ENCODE measurements at regions not wholly inside any gene's neighbourhood (a gene's known extent, or its start where the extent isn't known, plus 50 kb on each side); places are given as distances from the start of the nearest gene placed in this dataset.

DNA sequence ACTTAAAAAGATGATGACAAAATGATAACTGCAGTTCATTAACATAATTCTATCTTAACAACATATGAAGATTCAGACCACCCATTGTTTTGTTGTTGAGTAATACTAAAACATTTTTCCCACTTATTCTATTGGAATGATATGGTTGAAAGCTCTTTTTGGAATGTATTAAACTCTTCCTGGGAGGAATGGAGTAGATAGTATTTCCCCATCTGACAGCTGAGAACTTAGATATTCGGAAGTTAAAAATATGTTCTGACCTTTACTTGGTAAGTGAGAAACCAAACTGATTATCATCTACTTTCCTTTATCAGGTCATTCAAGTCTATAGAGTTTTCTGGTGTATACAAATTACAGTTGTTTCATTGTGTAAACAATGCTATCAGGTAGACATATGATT lies 452.9 kb downstream of the CSNK1G3 start:
- no peaks in the 10 kb centered on the region for H3K79me2 ChIP-seq (ENCODE audit: control insufficient read depth, insufficient read depth, low read length)
- ChIA-PET POLR2A (no interaction called here), CTCF (no interaction called here)
- intact Hi-C loops (cut with micrococcal nuclease) = no loop called here
- DNase-seq = no peak
- no peaks in the 10 kb centered on the region for H3K27me3 Mint-ChIP-seq
- H3K36me3 ChIP-seq (replicated peaks in 1 of 2; ENCODE audit: control extremely low read depth in 1 of 2, control insufficient read depth in 1 of 2, extremely low read depth in 1 of 2, insufficient read depth in 2 of 2, low read length in 1 of 2) = no peaks in the 10 kb centered on the region
- H3K27me3 ChIP-seq (replicated peaks in 1 of 4; ENCODE audit: control extremely low read depth in 1 of 4, control insufficient read depth in 3 of 4, insufficient read depth in 4 of 4, low read length in 3 of 4) = no peaks in the 10 kb centered on the region
- H3K4me3 Mint-ChIP-seq = no peak overlapping the region
- peaks cover 0 to 3% (median 0%) of the 10 kb centered on the region in 3 donors for H3K9me3 ChIP-seq (ENCODE audit: control extremely low read depth in 1 of 3, control insufficient read depth in 2 of 3, insufficient read depth in 1 of 3, low read length in 2 of 3)
- H3K9me3 Mint-ChIP-seq (ENCODE audit: insufficient read depth) = no peaks in the 10 kb centered on the region
- H2AFZ ChIP-seq (ENCODE audit: insufficient read depth, low read depth, low read length, poor library complexity, severe bottlenecking) = no peak overlapping the region
- H4K20me1 ChIP-seq (ENCODE audit: control insufficient read depth, insufficient read depth, low read length, poor library complexity, severe bottlenecking) = no peaks in the 10 kb centered on the region
- ATAC-seq (ENCODE audit: low read depth) = no peak
- no peak overlapping the region for H3K27ac ChIP-seq (ENCODE audit: low read length in 2 of 2)
- H3K9ac ChIP-seq (ENCODE audit: low read length) = no peak overlapping the region
- H3K4me2 ChIP-seq (replicated peaks; ENCODE audit: low read depth, low read length, poor library complexity, severe bottlenecking) = no peak overlapping the region
- H3K27ac Mint-ChIP-seq = no peak overlapping the region
- H3K4me1 Mint-ChIP-seq = no peaks in the 10 kb centered on the region
- no peak overlapping the region for H3K4me3 ChIP-seq (ENCODE audit: control extremely low read depth in 1 of 5, extremely low read depth in 1 of 5, insufficient read depth in 1 of 5, low read depth in 2 of 5, low read length in 4 of 5)
- no peaks in the 10 kb centered on the region for H3K4me1 ChIP-seq (ENCODE audit: control insufficient read depth in 2 of 2, insufficient read depth in 2 of 2, low read length in 2 of 2)
- TF ChIP-seq CTCF (IDR thresholded peaks at IDR 0.05) (no peak), EZH2 (IDR thresholded peaks at IDR 0.05; ENCODE audit: borderline replicate concordance, insufficient read depth, low read depth, low read length, poor library complexity, severe bottlenecking) (no peak)
- WGBS (ENCODE audit: insufficient coverage) = no CpG with 5 or more reads among the region's 1 CpG

DNA sequence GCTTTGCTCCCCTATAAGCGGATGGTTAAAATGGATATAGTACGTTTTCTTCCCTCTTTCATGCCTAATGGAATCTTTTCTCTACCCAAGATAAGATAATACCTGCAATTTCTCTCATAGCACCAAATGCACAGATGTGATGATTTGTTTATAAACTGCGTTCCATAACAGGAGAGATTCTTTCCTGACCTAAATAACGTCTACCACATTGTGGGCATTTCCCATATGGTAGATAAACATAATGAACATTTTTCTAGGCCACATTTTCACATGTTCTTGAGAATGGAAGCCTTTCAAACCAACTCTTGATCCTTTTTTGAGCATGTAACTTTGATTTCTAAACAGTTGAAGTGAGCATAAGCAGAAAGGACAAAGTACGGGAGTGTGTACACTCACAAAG lies 448.5 kb downstream of the CSNK1G3 start:
- no peak overlapping the region for H2AFZ ChIP-seq (ENCODE audit: insufficient read depth, low read depth, low read length, poor library complexity, severe bottlenecking)
- no peak overlapping the region for H3K27ac ChIP-seq (ENCODE audit: low read length in 2 of 2)
- Mint-ChIP-seq H3K27me3 (no peaks in the 10 kb centered on the region), H3K27ac (no peak overlapping the region), H3K9me3 (ENCODE audit: insufficient read depth) (no peaks in the 10 kb centered on the region), H3K4me3 (no peak overlapping the region), H3K4me1 (no peaks in the 10 kb centered on the region)
- intact Hi-C loops (cut with micrococcal nuclease) = no loop called here
- H3K27me3 ChIP-seq (replicated peaks in 1 of 4; ENCODE audit: control extremely low read depth in 1 of 4, control insufficient read depth in 3 of 4, insufficient read depth in 4 of 4, low read length in 3 of 4) = no peaks in the 10 kb centered on the region
- H4K20me1 ChIP-seq (ENCODE audit: control insufficient read depth, insufficient read depth, low read length, poor library complexity, severe bottlenecking) = no peaks in the 10 kb centered on the region
- TF ChIP-seq EZH2 (IDR thresholded peaks at IDR 0.05; ENCODE audit: borderline replicate concordance, insufficient read depth, low read depth, low read length, poor library complexity, severe bottlenecking) (no peak), CTCF (IDR thresholded peaks at IDR 0.05) (no peak)
- H3K9ac ChIP-seq (ENCODE audit: low read length) = no peak overlapping the region
- CTCF ChIA-PET = no interaction called here
- no peak overlapping the region for H3K4me3 ChIP-seq (ENCODE audit: control extremely low read depth in 1 of 5, extremely low read depth in 1 of 5, insufficient read depth in 1 of 5, low read depth in 2 of 5, low read length in 4 of 5)
- WGBS (ENCODE audit: insufficient coverage) = no CpG with 5 or more reads among the region's 5 CpGs
- H3K4me1 ChIP-seq (ENCODE audit: control insufficient read depth in 2 of 2, insufficient read depth in 2 of 2, low read length in 2 of 2) = no peaks in the 10 kb centered on the region
- no peak for ATAC-seq (ENCODE audit: low read depth)
- POLR2A ChIA-PET = no interaction called here
- no peak overlapping the region for H3K4me2 ChIP-seq (replicated peaks; ENCODE audit: low read depth, low read length, poor library complexity, severe bottlenecking)
- H3K9me3 ChIP-seq (ENCODE audit: control extremely low read depth in 1 of 3, control insufficient read depth in 2 of 3, insufficient read depth in 1 of 3, low read length in 2 of 3) = peaks cover 0 to 4% (median 0%) of the 10 kb centered on the region in 3 donors
- H3K36me3 ChIP-seq (replicated peaks in 1 of 2; ENCODE audit: control extremely low read depth in 1 of 2, control insufficient read depth in 1 of 2, extremely low read depth in 1 of 2, insufficient read depth in 2 of 2, low read length in 1 of 2) = no peaks in the 10 kb centered on the region
- H3K79me2 ChIP-seq (ENCODE audit: control insufficient read depth, insufficient read depth, low read length) = no peaks in the 10 kb centered on the region
- no peak for DNase-seq
